DMS53 treated with DMSO at 0.1 percent for 48 hours (cell line): ENCODE measurements at regions not wholly inside any gene's neighbourhood (a gene's known extent, or its start where the extent isn't known, plus 50 kb on each side); places are given as distances from the start of the nearest gene placed in this dataset.
A peak's percentile ranks its signal among the peaks of the same experiment; 100 is the strongest.
"Not testable (repeated sequence)": the region's sequence is repeated elsewhere in the genome, so short reads cannot be mapped to it uniquely, and the experiment has no call there.

Source experiments
- DNase-seq: peaks from one replicate; lab custom pipeline; 2025; ENCODE audit not compliant: unreplicated experiment; lab: John Stamatoyannopoulos, UW

DNA sequence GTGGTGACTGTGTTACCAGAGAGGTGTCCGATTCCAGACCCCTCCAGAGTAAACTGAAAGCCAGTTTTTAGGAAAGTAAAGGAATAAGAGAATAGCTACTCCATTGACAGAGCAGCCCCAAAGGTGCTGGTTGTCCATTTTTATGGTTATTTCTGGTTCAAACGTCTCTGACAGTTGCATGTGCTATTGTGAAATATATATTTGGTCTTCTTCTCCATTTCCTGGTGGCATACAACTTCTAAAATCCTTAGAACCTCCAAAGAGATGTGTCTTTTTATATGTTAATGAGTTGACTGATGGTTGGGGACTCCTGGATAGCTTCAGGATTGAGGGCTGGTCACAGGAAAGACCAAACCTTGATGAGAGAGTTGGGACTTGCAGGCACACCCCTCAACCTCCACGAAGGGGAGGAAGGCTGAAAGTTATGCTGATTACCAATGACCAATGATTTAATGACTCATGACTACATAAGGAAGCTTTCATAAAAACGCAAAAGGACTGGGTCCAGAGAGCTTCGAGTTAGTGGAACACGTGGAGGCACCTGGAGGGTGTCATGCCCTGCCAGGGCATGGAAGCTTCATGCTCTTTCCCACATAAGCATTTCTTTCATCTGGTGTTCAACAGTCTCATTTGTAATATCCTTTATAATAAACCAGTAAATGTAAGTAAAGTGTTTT is 100.7 kb downstream of the SLC16A1 start:
- DNase-seq, result no peak

DNA sequence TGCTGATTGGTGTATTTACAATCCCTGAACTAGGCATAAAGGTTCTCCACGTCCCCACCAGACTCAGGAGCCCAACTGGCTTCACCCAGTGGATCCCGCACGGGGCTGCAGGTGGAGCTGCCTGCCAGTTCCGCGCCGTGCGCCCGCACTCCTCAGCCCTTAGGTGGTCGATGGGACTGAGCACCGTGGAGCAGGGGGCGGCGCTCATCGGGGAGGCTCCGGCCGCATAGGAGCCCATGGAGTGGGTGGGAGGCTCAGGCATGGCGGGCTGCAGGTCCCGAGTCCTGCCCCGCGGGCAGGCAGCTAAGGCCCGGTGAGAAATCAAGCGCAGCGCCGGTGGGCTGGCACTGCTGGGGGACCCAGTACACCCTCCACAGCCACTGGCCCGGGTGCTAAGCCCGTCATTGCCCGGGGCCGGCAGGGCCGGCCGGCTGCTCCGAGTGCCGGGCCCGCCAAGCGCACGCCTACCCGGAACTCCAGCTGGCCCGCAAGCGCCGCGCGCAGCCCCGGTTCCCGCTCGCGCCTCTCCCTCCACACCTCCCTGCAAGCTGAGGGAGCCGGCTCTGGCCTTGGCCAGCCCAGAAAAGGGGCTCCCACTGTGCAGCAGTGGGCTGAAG is 101.5 kb downstream of the SLC16A1 start:
- not testable (repeated sequence) for DNase-seq

GRCh38 chr1:112853915-112854314 is 102.1 kb downstream of the SLC16A1 start:
- not testable (repeated sequence) for DNase-seq

DNA sequence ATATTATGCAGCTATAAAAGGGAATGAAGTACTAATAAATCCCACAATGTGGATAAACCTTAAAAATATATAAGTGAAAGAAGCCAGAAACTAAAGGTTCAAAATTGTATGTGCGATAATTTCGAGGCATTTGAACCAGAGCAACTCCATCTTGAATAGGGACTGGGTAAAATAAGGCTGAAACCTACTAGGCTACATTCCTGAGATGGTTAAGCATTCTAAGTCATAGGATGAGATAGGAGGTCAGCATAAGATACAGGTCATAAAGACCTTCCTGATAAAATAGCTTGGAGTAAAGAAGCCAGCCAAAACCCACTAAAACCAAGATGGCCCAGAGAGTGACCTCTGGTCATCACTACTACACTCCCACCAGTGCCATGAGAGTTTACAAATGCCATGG is 103.1 kb downstream of the SLC16A1 start:
- DNase-seq, result no peak

GRCh38 chr1:112852276-112852675 is 103.7 kb downstream of the SLC16A1 start:
- DNase-seq, result peak; percentile 84

- peak; percentile 22 for DNase-seq
These were observed 105.8 kb downstream of the SLC16A1 start for GRCh38 chr1:112850034-112850757.

DNA sequence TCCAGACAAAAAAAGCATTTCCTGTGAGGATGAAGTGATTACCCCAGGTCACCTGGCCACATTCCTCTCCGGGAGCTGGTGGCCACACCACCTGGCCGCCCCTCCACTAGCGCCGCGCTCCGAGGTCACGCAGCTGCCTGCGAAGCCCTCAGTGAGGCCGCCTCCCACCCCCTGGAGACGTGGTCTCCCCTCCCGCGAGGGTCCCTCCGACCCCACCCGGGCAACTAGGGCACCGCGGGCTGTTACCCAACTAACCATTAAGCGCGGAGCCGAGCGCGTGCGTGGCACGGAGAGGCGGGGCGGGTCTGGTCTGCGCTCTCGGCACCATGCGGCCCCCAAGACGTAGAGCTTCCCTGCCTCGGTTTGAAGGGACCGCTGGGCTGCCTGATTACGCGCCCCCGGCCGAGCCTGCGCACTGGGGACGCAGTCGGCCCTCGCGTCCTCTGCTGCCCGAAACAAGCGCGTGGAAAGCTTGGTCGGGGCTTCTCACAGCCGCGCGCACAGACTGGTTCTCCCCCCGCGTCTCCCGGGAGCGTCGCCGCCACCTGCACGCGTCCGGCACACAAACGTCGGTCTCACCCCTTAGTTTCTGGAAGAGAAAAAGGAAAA is 106.5 kb downstream of the SLC16A1 start:
- peak; percentile 27 for DNase-seq

DNA sequence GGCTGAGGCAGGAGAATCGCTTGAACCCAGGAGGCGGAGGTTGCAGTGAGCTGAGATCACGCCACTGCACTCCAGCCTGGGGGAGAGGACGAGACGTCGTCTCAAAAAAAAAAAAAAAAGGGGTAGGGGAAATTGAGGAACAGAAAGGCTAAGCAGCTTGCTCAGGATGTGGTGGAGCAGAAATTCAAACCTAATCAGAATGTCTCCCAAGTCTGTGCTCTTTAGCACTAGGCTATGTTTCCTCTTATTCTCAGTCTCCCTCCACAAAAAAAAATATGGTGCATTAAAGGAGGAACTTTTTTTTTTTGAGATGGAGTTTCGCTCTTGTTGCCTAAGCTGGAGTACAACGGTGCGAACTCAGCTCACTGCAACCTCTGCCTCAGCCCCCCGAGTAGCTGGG is 114.2 kb downstream of the SLC16A1 start:
- no peak for DNase-seq

DNA sequence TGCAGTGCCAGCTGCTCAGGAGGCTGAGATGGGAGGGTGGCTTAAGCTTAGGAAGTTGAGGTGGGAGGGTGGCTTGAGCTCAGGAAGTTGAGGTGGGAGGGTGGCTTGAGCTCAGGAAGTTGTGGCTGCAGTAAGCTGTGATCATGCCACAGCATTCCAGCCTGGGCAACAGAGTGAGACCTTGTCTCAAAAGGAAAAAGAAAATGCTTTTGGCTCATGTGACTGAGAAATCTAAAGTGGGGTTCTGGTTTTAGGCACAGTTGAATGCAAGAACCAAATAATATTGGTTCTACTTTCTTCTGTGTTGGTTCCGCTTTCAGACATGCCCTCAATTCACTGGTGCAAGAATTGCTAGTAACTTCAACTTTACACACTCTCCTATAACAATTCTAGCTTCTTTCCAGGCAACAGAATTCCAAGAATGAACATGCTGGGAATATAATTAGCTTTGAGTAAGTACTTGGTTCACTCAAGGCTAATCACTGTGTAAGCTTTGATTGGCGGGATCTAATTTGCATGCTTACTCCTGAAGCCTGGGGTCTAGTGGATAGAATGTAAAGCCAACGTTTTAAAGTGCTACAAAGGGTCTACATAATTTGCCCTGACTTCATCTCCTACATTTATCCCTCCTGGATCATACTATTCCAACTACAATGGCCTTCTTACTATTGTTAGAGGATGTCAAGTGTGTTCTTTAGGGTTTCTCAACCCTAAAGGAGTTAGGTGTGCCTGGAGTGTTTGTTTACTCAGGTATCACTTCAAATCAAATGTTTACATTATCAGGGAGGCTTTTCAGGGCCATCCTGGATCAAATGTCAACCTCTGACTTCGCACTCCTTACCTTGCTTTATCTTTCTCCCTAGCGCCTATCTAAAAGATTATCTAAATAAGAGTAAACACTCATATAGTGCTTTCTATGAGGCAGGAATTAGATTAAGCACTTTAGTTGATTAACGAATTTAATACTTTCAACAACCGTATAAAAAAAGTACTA is 115.1 kb downstream of the SLC16A1 start:
- DNase-seq, result peak; percentile 91

- DNase-seq, result peak; percentile 16
These were observed 119.4 kb downstream of the SLC16A1 start for GRCh38 chr1:112836642-112837041.

GRCh38 chr1:112833806-112834205 is 118.7 kb upstream of the PPM1J start:
- DNase-seq, result no peak

GRCh38 chr1:112832259-112832658 is 117.1 kb upstream of the PPM1J start:
- DNase-seq, result not testable (repeated sequence)

- not testable (repeated sequence) for DNase-seq
These were observed 114.6 kb upstream of the PPM1J start for GRCh38 chr1:112829691-112830090.

GRCh38 chr1:112828716-112829115 is 113.6 kb upstream of the PPM1J start:
- DNase-seq, result no peak

DNA sequence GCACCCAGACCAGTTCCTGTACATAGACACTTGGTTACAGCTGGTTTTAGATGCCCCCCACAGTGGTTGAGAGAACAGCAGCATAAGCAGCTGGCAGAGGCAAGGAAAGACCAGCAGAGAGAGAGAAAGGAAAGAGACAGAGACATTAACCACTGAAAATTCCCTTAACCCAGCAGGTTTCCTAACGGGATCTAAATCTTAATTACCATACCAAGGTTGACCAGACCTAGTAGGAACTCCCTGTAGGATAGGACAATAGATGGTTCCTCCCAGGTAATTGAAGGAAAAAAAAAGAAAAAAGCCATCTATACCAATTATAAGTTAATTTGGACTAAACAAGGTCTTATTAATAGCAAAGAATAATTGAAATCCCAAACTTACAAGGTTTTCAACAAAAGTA is 112.3 kb upstream of the PPM1J start:
- not testable (repeated sequence) for DNase-seq

- no peak for DNase-seq
These were observed 111.2 kb upstream of the PPM1J start for GRCh38 chr1:112826217-112826944.

DNA sequence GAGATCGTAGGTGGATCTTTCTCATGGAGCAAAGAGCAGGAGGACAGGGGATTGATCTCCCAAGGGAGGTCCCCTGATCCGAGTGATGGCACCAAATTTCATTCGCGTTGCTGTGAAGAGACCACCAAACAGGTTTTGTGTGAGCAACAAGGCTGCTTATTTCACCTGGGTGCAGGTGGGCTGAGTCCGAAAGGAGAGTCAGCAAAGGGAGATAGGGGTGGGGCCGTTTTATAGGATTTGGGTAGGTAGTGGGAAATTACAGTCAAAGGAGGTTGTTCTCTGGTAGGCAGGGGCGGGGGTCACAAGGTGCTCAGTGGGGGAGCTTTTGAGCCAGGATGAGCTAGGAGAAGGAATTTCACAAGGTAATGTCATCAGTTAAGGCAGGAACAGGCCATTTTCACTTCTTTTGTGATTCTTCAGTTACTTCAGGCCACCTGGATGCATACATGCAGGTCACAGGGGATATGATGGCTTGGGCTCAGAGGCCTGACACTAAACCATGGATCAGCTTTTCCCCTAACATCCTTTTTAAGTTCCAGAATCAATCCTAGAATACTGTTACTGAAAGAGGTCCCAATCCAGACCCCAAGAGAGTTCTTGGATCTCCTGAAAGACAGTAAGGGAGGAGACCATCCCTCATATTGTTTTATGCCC is 110.6 kb upstream of the PPM1J start:
- DNase-seq, result not testable (repeated sequence)

GRCh38 chr1:112825075-112825474 is 109.9 kb upstream of the PPM1J start:
- not testable (repeated sequence) for DNase-seq
